Astrocyte (in vitro differentiated cells and primary cell): ENCODE measurements at regions not wholly inside any gene's neighbourhood (a gene's known extent, or its start where the extent isn't known, plus 50 kb on each side); places are given as distances from the start of the nearest gene placed in this dataset.

Source experiments
- DNase-seq: peaks from one replicate; pipeline ENCODE4 v3.0.0-alpha.2; 2010; ENCODE audit warnings: low read depth
- FAIRE-seq: peaks from 2 replicates; lab custom pipeline; 2011; peaks lifted over from hg19 to GRCh38; lab: Jason Lieb, UNC
- H2AFZ ChIP-seq: 2 replicates; pipeline ENCODE4 v1.6.0; 2012; ENCODE audit warnings: low read depth, low read length, inconsistent platforms
- H3K27ac ChIP-seq: 2 replicates; pipeline ENCODE4 v1.5.1; 2011; ENCODE audit warnings: low read depth, low read length, inconsistent platforms
- H3K27me3 ChIP-seq: 2 replicates; pipeline ENCODE4 v1.6.0; 2011; ENCODE audit warnings: low read length, inconsistent platforms; ENCODE audit not compliant: insufficient read depth
- H3K36me3 ChIP-seq: 2 replicates; pipeline ENCODE4 v1.5.1; 2011; ENCODE audit warnings: low read length, inconsistent platforms; ENCODE audit not compliant: insufficient read depth
- H3K4me1 ChIP-seq: 2 replicates; pipeline ENCODE4 v1.5.1; 2011; ENCODE audit warnings: low read length, inconsistent platforms; ENCODE audit not compliant: insufficient read depth
- H3K4me2 ChIP-seq: 2 replicates; pipeline ENCODE4 v1.6.0; 2012; ENCODE audit warnings: low read length, inconsistent platforms
- H3K4me3 ChIP-seq: 2 replicates; pipeline ENCODE4 v1.5.1; 2011; ENCODE audit warnings: low read depth, mild to moderate bottlenecking, low read length, inconsistent platforms; ENCODE audit not compliant: insufficient read depth
- H3K79me2 ChIP-seq: 2 replicates; pipeline ENCODE4 v1.6.0; 2012; ENCODE audit warnings: mild to moderate bottlenecking, low read length, inconsistent platforms; ENCODE audit not compliant: insufficient read depth
- H3K9ac ChIP-seq: 2 replicates; pipeline ENCODE4 v1.6.0; 2012; ENCODE audit warnings: mild to moderate bottlenecking, low read length, inconsistent platforms
- H3K9me3 ChIP-seq: 2 replicates; pipeline ENCODE4 v1.5.1; 2012; ENCODE audit warnings: low read depth, mild to moderate bottlenecking, low read length, inconsistent platforms; ENCODE audit not compliant: insufficient read depth
- H4K20me1 ChIP-seq: 2 replicates; pipeline ENCODE4 v1.6.0; 2012; ENCODE audit warnings: low read length, inconsistent platforms; ENCODE audit not compliant: insufficient read depth
- H3K27ac Mint-ChIP-seq: one replicate; pipeline ENCODE4 v1.8.0; 2021; ENCODE audit warnings: mild to moderate bottlenecking, mixed read lengths; ENCODE audit not compliant: unreplicated experiment
- H3K27me3 Mint-ChIP-seq: one replicate; pipeline ENCODE4 v1.8.0; 2021; ENCODE audit warnings: low read depth, mixed read lengths; ENCODE audit not compliant: unreplicated experiment
- H3K36me3 Mint-ChIP-seq: one replicate; pipeline ENCODE4 v1.8.0; 2021; ENCODE audit warnings: low read depth, mixed read lengths; ENCODE audit not compliant: unreplicated experiment
- H3K4me1 Mint-ChIP-seq: one replicate; pipeline ENCODE4 v1.8.0; 2021; ENCODE audit warnings: low read depth, mixed read lengths; ENCODE audit not compliant: unreplicated experiment
- H3K4me3 Mint-ChIP-seq: one replicate; pipeline ENCODE4 v1.8.0; 2021; ENCODE audit warnings: mild to moderate bottlenecking, moderate library complexity, mixed read lengths; ENCODE audit not compliant: unreplicated experiment
- H3K9me3 Mint-ChIP-seq: one replicate; pipeline ENCODE4 v1.8.0; 2021; ENCODE audit warnings: mild to moderate bottlenecking, mixed read lengths; ENCODE audit not compliant: unreplicated experiment
- EZH2 ChIP-seq: IDR thresholded peaks from 2 replicates; pipeline ENCODE4 v1.6.1; 2012; ENCODE audit warnings: mild to moderate bottlenecking, low read length, inconsistent platforms; ENCODE audit not compliant: insufficient read depth
- TF ChIP-seq, protein P1 (sequence below): IDR thresholded peaks from 2 replicates; pipeline ENCODE4 v1.5.1; 2011; ENCODE audit warnings: low read depth, mild to moderate bottlenecking, inconsistent platforms, low read length, moderate library complexity; ENCODE audit not compliant: insufficient read depth

GRCh38 chr12:125651625-125652024 is 586.4 kb downstream of the AACS start:
- no peak overlapping the region for H3K4me3 ChIP-seq
- no peak for DNase-seq
- H3K4me2 ChIP-seq: no peak overlapping the region
- no peaks in the 10 kb centered on the region for H3K79me2 ChIP-seq
- no peaks in the 10 kb centered on the region for H3K4me1 ChIP-seq
- Mint-ChIP-seq H3K4me1 (no peaks in the 10 kb centered on the region), H3K27ac (no peak overlapping the region), H3K9me3 (no peaks in the 10 kb centered on the region), H3K36me3 (no peaks in the 10 kb centered on the region), H3K27me3 (peaks cover 6% of the 10 kb centered on the region), H3K4me3 (no peak overlapping the region)
- TF ChIP-seq EZH2: no peak
- TF ChIP-seq, protein P1, sequence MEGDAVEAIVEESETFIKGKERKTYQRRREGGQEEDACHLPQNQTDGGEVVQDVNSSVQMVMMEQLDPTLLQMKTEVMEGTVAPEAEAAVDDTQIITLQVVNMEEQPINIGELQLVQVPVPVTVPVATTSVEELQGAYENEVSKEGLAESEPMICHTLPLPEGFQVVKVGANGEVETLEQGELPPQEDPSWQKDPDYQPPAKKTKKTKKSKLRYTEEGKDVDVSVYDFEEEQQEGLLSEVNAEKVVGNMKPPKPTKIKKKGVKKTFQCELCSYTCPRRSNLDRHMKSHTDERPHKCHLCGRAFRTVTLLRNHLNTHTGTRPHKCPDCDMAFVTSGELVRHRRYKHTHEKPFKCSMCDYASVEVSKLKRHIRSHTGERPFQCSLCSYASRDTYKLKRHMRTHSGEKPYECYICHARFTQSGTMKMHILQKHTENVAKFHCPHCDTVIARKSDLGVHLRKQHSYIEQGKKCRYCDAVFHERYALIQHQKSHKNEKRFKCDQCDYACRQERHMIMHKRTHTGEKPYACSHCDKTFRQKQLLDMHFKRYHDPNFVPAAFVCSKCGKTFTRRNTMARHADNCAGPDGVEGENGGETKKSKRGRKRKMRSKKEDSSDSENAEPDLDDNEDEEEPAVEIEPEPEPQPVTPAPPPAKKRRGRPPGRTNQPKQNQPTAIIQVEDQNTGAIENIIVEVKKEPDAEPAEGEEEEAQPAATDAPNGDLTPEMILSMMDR: no peak
- no peak overlapping the region for H2AFZ ChIP-seq
- H3K36me3 ChIP-seq: no peaks in the 10 kb centered on the region
- no peak overlapping the region for H3K27ac ChIP-seq
- H3K9me3 ChIP-seq: peaks cover 8% of the 10 kb centered on the region
- H3K27me3 ChIP-seq: no peaks in the 10 kb centered on the region
- H3K9ac ChIP-seq: no peak overlapping the region
- FAIRE-seq: no peak
- H4K20me1 ChIP-seq: no peaks in the 10 kb centered on the region

- Histone ChIP-seq H3K4me1 (no peaks in the 10 kb centered on the region), H3K27me3 (no peaks in the 10 kb centered on the region), H3K79me2 (no peaks in the 10 kb centered on the region), H4K20me1 (no peaks in the 10 kb centered on the region), H3K36me3 (no peaks in the 10 kb centered on the region), H3K9me3 (peaks cover 8% of the 10 kb centered on the region), H3K4me2 (no peak overlapping the region), H2AFZ (no peak overlapping the region), H3K9ac (no peak overlapping the region), H3K27ac (no peak overlapping the region), H3K4me3 (no peak overlapping the region)
- Mint-ChIP-seq H3K4me1 (no peaks in the 10 kb centered on the region), H3K4me3 (no peak overlapping the region), H3K27ac (no peak overlapping the region), H3K36me3 (no peaks in the 10 kb centered on the region), H3K27me3 (peaks cover 6% of the 10 kb centered on the region), H3K9me3 (no peaks in the 10 kb centered on the region)
- no peak for DNase-seq
- TF ChIP-seq, protein P1: no peak
- TF ChIP-seq EZH2: no peak
- no peak for FAIRE-seq
Observed at GRCh38 chr12:125652681-125653080, 587.4 kb downstream of the AACS start.

DNA sequence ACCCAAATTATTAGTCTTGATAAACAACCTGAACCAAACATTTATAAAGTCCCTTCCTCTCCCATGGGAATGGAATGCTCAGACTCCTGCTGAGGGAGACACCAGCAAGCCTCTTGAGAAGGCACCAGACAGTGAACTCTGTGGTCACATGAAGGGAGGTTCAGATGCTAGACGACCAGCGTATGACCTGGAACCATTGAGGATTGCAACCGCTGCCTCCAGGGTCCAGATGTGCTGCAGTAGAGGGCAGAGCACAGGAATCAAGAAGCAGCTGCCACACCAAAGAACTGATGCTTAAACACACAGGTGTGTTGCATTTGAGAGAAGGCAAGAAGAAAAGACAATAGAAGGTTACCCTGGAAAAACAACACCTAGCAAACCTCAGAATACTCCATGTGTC is 592.4 kb downstream of the AACS start:
- Histone ChIP-seq H3K27ac (no peak overlapping the region), H3K36me3 (no peaks in the 10 kb centered on the region), H4K20me1 (no peaks in the 10 kb centered on the region), H3K9ac (no peak overlapping the region), H3K79me2 (no peaks in the 10 kb centered on the region), H3K4me3 (no peak overlapping the region), H3K4me2 (no peak overlapping the region), H3K9me3 (peaks cover 8% of the 10 kb centered on the region), H3K27me3 (no peaks in the 10 kb centered on the region), H3K4me1 (no peaks in the 10 kb centered on the region), H2AFZ (no peak overlapping the region)
- Mint-ChIP-seq H3K4me1 (no peaks in the 10 kb centered on the region), H3K9me3 (no peaks in the 10 kb centered on the region), H3K27ac (no peak overlapping the region), H3K4me3 (no peak overlapping the region), H3K36me3 (no peaks in the 10 kb centered on the region), H3K27me3 (peaks cover 6% of the 10 kb centered on the region)
- no peak for DNase-seq
- TF ChIP-seq, protein P1: no peak
- TF ChIP-seq EZH2: no peak
- no peak for FAIRE-seq
